ENCODE measurements at regions not wholly inside any gene's neighbourhood (a gene's known extent, or its start where the extent isn't known, plus 50 kb on each side); places are given as distances from the start of the nearest gene placed in this dataset.

DNA sequence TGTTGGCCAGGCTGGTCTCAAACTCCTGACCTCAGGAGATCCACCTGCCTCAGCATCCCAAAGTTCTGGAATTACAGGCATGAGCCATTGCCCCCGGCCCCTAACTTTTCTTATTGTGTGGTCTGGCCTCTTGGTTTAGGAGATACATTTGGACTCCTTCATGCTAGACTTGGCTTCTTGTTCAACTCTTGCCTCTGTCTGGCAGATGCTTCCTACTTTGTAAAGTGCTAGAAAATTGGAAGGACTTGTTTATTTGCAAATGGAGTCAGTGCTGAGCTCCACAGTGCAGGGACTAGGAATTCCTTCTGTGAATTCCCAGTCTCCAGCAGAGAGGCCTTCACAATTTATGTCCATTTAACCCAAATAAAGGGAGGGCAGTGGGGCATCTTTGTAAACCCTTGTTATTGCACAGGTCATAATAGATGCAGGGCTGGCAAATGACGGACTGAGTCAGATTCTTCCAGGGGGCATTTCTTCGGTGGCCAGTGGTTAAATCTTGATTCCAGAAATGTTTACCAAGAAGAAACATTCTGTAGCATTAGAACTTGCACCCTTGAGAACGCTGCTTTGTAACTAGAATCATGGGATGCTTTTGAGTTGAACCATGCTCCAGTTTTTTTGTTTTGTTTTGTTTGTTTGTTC is 73.8 kb upstream of the TBX3 start:
- ATAC-seq (ENCODE audit: insufficient number of reproducible peaks, low FRiP score, low read depth) (no peak), DNase-seq (ENCODE audit: low spot score) (no peak)
- no peaks in the 10 kb centered on the region for H3K9me3 ChIP-seq
- no peaks in the 10 kb centered on the region for H3K36me3 ChIP-seq
- H3K27ac ChIP-seq: no peak overlapping the region
- H3K4me1 ChIP-seq (ENCODE audit: control insufficient read depth in 1 of 2, low read depth in 2 of 2): no peaks in the 10 kb centered on the region
- no peak overlapping the region for H3K4me3 ChIP-seq
- no peaks in the 10 kb centered on the region for H3K27me3 ChIP-seq (replicated peaks; ENCODE audit: insufficient read depth)
- TF ChIP-seq, protein P1, sequence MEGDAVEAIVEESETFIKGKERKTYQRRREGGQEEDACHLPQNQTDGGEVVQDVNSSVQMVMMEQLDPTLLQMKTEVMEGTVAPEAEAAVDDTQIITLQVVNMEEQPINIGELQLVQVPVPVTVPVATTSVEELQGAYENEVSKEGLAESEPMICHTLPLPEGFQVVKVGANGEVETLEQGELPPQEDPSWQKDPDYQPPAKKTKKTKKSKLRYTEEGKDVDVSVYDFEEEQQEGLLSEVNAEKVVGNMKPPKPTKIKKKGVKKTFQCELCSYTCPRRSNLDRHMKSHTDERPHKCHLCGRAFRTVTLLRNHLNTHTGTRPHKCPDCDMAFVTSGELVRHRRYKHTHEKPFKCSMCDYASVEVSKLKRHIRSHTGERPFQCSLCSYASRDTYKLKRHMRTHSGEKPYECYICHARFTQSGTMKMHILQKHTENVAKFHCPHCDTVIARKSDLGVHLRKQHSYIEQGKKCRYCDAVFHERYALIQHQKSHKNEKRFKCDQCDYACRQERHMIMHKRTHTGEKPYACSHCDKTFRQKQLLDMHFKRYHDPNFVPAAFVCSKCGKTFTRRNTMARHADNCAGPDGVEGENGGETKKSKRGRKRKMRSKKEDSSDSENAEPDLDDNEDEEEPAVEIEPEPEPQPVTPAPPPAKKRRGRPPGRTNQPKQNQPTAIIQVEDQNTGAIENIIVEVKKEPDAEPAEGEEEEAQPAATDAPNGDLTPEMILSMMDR (IDR thresholded peaks at IDR 0.05): no peak

- TF ChIP-seq, protein P1 (IDR thresholded peaks at IDR 0.05): no peak
- H3K4me1 ChIP-seq (ENCODE audit: control insufficient read depth in 1 of 2, low read depth in 2 of 2): no peaks in the 10 kb centered on the region
- no peaks in the 10 kb centered on the region for H3K9me3 ChIP-seq
- H3K36me3 ChIP-seq: no peaks in the 10 kb centered on the region
- no peaks in the 10 kb centered on the region for H3K27me3 ChIP-seq (replicated peaks; ENCODE audit: insufficient read depth)
- DNase-seq (ENCODE audit: low spot score): no peak
- no peak for ATAC-seq (ENCODE audit: insufficient number of reproducible peaks, low FRiP score, low read depth)
- H3K27ac ChIP-seq: no peak overlapping the region
- no peak overlapping the region for H3K4me3 ChIP-seq
Observed at GRCh38 chr12:114752217-114752616, 68.2 kb upstream of the TBX3 start.

DNA sequence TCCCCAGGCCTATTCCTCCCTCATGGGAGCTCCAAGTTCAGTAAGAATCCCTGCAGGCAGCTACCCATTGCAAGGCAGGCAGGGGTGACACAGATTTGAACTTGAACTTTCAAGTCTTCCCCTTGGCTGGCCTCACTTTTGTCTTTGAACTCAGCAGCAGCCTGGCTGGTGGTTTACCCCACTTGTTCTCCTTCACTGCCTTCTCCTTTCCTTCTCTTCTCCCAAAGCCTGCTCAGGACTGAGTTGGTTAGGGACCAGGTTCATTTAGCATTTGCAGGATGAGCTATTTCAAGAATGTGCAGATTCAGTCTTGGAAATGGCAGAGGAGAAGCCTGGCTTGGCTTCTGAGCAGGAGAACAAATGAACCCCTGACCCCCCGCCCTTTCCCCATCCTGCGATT is 67.7 kb upstream of the TBX3 start:
- Histone ChIP-seq H3K27ac (no peak overlapping the region), H3K9me3 (no peaks in the 10 kb centered on the region), H3K4me3 (no peak overlapping the region), H3K27me3 (replicated peaks; ENCODE audit: insufficient read depth) (no peaks in the 10 kb centered on the region), H3K4me1 (ENCODE audit: control insufficient read depth in 1 of 2, low read depth in 2 of 2) (no peaks in the 10 kb centered on the region), H3K36me3 (no peaks in the 10 kb centered on the region)
- ATAC-seq (ENCODE audit: insufficient number of reproducible peaks, low FRiP score, low read depth) (no peak), DNase-seq (ENCODE audit: low spot score) (no peak)
- TF ChIP-seq, protein P1 (IDR thresholded peaks at IDR 0.05): no peak

DNA sequence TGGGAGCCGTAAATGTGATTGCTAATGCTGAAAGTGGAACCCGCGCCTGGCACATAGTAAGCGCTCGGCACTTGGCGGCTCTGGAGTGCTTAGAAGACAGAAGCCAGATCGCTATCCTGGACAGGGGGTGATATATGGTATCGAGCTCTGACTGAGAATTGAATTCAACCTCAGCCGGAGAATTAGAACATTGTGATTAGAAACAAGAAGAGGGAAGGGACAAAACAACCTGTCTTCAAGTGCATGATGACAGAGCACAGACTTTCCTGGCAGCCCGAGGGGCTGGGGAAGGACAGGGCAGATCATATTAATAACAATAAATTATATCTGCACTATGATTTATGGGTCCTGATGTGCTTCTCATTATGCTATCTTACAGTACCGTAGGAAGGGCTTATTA is 66.9 kb upstream of the TBX3 start:
- Histone ChIP-seq H3K36me3 (no peaks in the 10 kb centered on the region), H3K9me3 (no peaks in the 10 kb centered on the region), H3K27ac (no peak overlapping the region), H3K4me1 (ENCODE audit: control insufficient read depth in 1 of 2, low read depth in 2 of 2) (no peaks in the 10 kb centered on the region), H3K27me3 (replicated peaks; ENCODE audit: insufficient read depth) (no peaks in the 10 kb centered on the region), H3K4me3 (no peak overlapping the region)
- no peak for ATAC-seq (ENCODE audit: insufficient number of reproducible peaks, low FRiP score, low read depth)
- DNase-seq (ENCODE audit: low spot score): no peak
- TF ChIP-seq, protein P1 (IDR thresholded peaks at IDR 0.05): no peak

DNA sequence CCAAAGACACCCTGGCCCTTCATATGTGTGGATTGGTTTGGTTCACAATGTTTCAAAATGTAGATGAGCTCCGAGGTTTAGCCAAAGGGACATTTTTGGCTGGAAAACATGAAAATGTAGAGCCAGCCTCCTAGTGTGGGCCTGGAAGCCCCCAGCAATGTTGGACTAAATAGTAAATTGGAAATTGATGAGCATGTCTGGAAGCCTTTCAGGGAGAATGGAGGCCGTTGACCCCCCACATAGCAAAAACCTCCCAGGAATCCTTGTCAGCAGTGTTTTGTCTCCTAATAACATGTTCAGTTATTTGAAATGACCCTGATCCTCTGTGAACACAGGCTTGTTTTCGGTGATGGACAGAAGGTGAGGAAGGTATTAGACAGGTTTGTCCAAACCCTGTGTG is 65.1 kb upstream of the TBX3 start:
- no peaks in the 10 kb centered on the region for H3K4me1 ChIP-seq (ENCODE audit: control insufficient read depth in 1 of 2, low read depth in 2 of 2)
- DNase-seq (ENCODE audit: low spot score): no peak
- H3K27me3 ChIP-seq (replicated peaks; ENCODE audit: insufficient read depth): no peaks in the 10 kb centered on the region
- TF ChIP-seq, protein P1 (IDR thresholded peaks at IDR 0.05): no peak
- no peaks in the 10 kb centered on the region for H3K9me3 ChIP-seq
- no peak overlapping the region for H3K27ac ChIP-seq
- ATAC-seq (ENCODE audit: insufficient number of reproducible peaks, low FRiP score, low read depth): no peak
- no peaks in the 10 kb centered on the region for H3K36me3 ChIP-seq
- H3K4me3 ChIP-seq: no peak overlapping the region

All from thoracic aorta (tissue), 2 donors.